Activated naive CD4-positive, alpha-beta T cell treated with anti-CD3 and anti-CD28 coated beads, Interleukin-2, amount 50 U/mL, for 24 hours (primary cell): ENCODE measurements at regions not wholly inside any gene's neighbourhood (a gene's known extent, or its start where the extent isn't known, plus 50 kb on each side); places are given as distances from the start of the nearest gene placed in this dataset.

Source experiments
- H3K27ac Mint-ChIP-seq: one replicate; pipeline ENCODE4 v1.8.0; 2021; ENCODE audit warnings: mild to moderate bottlenecking, mixed read lengths
- H3K27me3 Mint-ChIP-seq: one replicate; pipeline ENCODE4 v1.8.0; 2021; ENCODE audit warnings: mixed read lengths
- H3K36me3 Mint-ChIP-seq: one replicate; pipeline ENCODE4 v1.8.0; 2021; ENCODE audit warnings: mixed read lengths
- H3K4me1 Mint-ChIP-seq: one replicate; pipeline ENCODE4 v1.8.0; 2021; ENCODE audit warnings: mixed read lengths
- H3K4me3 Mint-ChIP-seq: one replicate; pipeline ENCODE4 v1.8.0; 2021; ENCODE audit warnings: mild to moderate bottlenecking, mixed read lengths
- H3K9me3 Mint-ChIP-seq: one replicate; pipeline ENCODE4 v1.8.0; 2021; ENCODE audit warnings: mixed read lengths

DNA sequence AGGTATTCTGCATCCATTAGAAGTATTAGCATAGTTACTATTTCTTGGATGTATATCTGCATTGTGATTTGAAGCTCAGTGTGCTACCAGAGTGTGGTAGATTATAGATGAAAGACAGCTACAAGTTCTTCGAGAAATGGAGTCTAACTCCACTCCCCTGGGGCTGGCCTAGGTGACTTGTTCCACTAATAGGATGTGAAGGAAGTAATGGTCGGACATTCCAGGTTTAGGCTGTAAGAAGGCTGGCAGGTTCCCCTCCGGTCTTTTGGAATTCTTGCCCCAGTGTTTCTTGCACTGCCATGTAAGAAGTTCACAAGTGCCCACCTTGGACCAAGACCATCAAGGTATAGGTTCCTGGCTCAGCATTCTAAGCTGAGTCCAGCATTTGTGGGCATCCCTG, 236.4 kb downstream of the FLRT2 start:
- Mint-ChIP-seq H3K9me3 (no peaks in the 10 kb centered on the region), H3K4me3 (no peak overlapping the region), H3K27ac (no peak overlapping the region), H3K27me3 (no peaks in the 10 kb centered on the region), H3K4me1 (no peaks in the 10 kb centered on the region), H3K36me3 (no peaks in the 10 kb centered on the region)

DNA sequence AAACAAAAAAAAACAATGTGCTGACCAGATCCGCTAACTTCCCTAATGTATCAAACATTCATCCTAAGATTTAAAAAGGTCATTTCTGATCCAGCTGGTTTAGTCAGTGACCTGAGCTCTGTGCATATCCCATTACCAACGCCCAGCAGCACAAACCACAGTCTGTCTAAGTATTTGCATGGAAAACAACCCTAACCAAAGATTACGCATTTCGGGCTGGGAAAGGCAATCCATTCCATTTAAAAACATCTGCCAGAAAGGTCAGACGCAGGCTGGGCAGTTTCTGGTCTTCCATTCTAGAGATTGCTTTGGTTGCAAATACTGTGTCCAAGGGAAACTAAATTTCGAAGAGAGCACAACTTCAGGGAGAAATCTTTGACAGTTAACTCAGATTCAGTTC, 234.9 kb downstream of the FLRT2 start:
- H3K4me1 Mint-ChIP-seq: no peaks in the 10 kb centered on the region
- H3K9me3 Mint-ChIP-seq: no peaks in the 10 kb centered on the region
- no peak overlapping the region for H3K4me3 Mint-ChIP-seq
- H3K36me3 Mint-ChIP-seq: no peaks in the 10 kb centered on the region
- no peak overlapping the region for H3K27ac Mint-ChIP-seq
- H3K27me3 Mint-ChIP-seq: no peaks in the 10 kb centered on the region

DNA sequence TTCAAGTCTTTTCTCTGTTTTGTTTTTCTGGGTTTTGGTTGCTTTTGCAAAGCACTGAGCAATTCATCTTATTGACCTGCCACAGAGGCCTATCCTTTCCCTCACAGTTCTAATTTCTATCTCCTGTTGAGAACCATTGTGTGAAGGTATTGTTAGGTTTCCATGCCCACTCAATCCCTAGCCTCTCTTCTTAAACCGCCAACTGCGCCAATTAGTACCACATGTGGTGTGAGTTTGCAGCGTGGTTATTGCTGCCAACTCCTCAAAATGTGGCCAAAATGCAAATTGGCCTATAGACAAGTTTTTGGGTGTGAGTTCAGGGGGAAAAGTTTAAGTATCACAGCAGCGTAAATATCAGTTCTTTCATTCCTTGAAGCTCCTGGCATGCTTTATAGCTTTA, 232.6 kb downstream of the FLRT2 start:
- no peaks in the 10 kb centered on the region for H3K36me3 Mint-ChIP-seq
- H3K4me1 Mint-ChIP-seq: no peaks in the 10 kb centered on the region
- no peak overlapping the region for H3K4me3 Mint-ChIP-seq
- no peaks in the 10 kb centered on the region for H3K27me3 Mint-ChIP-seq
- no peaks in the 10 kb centered on the region for H3K9me3 Mint-ChIP-seq
- H3K27ac Mint-ChIP-seq: no peak overlapping the region

DNA sequence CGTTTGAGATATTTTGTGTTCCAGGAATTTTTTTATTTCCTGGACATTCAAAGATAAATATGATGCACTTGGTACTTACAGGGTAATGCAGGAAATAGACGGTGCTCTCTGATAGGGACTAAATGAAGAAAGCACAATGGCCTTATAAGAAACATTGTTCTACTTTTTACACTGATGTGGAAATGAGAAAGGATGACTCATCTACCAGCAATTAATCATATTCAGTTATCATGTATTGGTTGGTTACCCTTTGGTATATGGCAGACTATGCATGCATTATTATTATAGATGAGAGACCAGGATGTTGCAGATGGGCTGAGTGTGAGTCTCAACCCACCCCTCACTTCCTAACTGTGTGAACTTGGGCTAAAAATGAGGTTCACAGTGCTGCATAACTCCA, 222.2 kb downstream of the FLRT2 start:
- Mint-ChIP-seq H3K4me1 (no peaks in the 10 kb centered on the region), H3K27me3 (no peaks in the 10 kb centered on the region), H3K9me3 (peaks cover 4% of the 10 kb centered on the region), H3K36me3 (no peaks in the 10 kb centered on the region), H3K4me3 (no peak overlapping the region), H3K27ac (no peak overlapping the region)

DNA sequence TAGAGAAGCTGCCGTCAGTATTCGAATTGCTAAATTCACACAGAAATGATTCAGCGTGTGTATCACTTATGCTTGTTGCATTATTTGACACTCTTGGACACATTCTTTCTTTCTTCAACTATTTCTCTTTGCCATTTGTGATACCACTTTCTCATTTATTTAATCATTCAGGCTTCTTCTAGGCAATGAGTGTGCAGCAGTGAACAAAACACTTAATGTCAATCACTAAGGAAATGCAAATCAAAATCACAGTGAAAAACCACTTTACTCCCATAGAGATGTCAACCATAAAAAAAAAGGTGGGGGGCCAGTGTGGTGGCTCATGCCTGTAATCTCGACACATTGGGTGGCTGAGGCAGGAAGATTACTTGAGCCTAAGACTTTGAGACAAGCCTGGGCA, 214.6 kb downstream of the FLRT2 start:
- H3K36me3 Mint-ChIP-seq: no peaks in the 10 kb centered on the region
- no peaks in the 10 kb centered on the region for H3K27me3 Mint-ChIP-seq
- H3K27ac Mint-ChIP-seq: no peak overlapping the region
- peaks cover 10% of the 10 kb centered on the region for H3K9me3 Mint-ChIP-seq
- no peak overlapping the region for H3K4me3 Mint-ChIP-seq
- no peaks in the 10 kb centered on the region for H3K4me1 Mint-ChIP-seq

DNA sequence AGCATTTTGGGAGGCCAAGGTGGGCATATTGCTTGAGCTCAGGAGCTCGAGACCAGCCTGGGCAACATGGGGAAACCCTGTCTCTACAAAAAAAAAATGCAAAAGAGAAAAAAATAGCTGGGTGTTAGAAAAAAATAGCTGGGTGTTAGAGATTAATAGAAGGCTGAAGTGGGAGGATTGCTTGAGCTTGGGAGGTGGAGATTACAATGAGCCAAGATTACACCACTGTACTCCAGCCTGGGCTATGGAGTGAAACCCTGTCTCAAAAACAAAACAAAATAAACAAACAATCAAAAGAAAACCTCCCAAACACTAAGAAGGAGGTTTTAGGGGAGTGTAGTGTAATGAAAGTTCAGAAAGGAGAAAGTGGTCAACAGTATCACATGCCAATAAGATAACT, 202.1 kb downstream of the FLRT2 start:
- Mint-ChIP-seq H3K4me1 (no peaks in the 10 kb centered on the region), H3K27ac (no peak overlapping the region), H3K27me3 (no peaks in the 10 kb centered on the region), H3K36me3 (no peaks in the 10 kb centered on the region), H3K9me3 (no peaks in the 10 kb centered on the region), H3K4me3 (no peak overlapping the region)

DNA sequence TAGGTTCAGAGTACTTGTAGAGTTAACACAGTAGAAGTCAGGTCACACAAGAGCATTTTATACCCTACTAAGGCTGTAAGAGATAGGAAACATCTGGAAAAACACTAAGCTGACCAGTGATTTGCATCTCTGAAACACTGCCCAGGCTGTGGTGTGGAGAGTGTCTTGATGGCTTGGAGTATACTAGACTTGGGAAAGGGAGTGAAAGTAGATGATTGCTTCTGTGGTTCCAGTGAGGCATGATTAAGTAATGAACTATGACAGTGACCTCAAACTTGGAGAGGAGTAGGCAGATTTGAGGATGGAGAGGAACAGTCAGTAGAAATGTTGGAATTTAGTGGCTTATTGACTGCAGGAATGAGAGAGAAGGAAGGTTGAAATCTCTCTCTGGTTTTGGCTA, 201.2 kb downstream of the FLRT2 start:
- Mint-ChIP-seq H3K36me3 (no peaks in the 10 kb centered on the region), H3K4me1 (no peaks in the 10 kb centered on the region), H3K27me3 (no peaks in the 10 kb centered on the region), H3K27ac (no peak overlapping the region), H3K4me3 (no peak overlapping the region), H3K9me3 (no peaks in the 10 kb centered on the region)

DNA sequence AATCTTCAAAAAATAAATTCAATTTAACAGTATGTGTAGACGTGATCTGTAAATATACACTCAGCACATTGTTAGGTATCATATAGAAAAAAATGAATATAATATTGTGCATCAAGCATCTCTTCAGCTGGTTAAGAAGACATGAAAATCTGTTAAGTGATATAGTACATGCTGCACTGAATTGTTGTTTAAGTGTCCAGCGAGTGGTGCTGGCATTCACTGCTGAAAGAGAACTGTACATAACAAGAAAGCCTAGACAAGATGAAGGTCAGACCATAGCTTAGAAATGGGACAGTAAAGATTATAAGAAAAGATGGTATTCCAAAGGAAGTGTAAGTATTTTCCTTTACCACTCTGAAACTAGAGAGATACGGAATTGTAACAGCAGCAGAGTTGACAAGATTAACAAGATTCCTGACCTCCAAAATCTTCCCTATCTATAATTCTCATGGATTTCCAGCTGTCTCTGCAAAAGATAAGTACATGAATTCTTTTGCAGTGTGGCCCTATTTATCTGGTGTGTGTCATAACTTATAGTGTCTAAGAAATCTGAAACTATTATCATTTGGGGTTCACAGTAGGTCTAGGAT, 198.6 kb downstream of the FLRT2 start:
- Mint-ChIP-seq H3K4me3 (no peak overlapping the region), H3K27me3 (no peaks in the 10 kb centered on the region), H3K36me3 (no peaks in the 10 kb centered on the region), H3K4me1 (no peaks in the 10 kb centered on the region), H3K27ac (no peak overlapping the region), H3K9me3 (no peaks in the 10 kb centered on the region)

DNA sequence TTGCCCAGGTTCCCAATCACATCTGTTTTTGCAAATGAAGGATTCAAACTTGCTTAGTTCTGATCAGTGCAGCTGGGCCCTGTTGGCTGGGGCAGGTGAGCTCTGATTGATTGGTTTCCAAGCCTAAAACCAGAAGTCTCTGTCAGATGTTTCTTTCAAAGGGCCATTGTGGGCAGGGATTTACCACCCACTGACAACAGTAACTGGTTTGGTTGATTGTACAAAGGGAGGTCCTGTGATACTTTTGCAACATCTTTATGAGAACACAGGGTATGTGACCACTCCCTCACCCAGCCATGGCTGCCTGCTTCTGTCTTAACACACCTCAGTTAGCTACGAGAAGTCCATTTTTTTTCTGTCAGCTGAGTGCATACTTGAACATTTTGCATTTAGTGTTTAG, 184.1 kb downstream of the FLRT2 start:
- no peaks in the 10 kb centered on the region for H3K27me3 Mint-ChIP-seq
- H3K27ac Mint-ChIP-seq: no peak overlapping the region
- H3K9me3 Mint-ChIP-seq: no peaks in the 10 kb centered on the region
- H3K36me3 Mint-ChIP-seq: peaks cover 2% of the 10 kb centered on the region
- H3K4me3 Mint-ChIP-seq: no peak overlapping the region
- no peaks in the 10 kb centered on the region for H3K4me1 Mint-ChIP-seq

DNA sequence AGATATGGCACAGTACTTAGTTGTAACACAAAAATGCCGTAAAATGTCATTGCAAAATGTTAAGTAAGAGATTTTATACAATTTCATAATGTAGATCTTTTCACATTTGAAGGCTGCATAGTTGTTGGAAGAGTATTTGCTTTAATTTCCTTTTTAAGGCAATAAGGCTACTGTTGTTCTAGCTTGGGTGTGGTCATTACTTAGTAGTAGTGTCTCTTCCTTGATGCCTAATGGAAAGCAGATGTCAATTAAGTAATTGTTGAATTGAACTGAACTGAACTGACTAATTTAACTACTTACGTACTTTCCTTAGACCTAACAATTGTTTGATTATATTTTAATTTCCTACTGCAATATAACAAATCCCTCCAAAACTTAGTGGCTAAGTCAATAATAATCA, 181.7 kb downstream of the FLRT2 start:
- no peaks in the 10 kb centered on the region for H3K4me1 Mint-ChIP-seq
- H3K27ac Mint-ChIP-seq: no peak overlapping the region
- H3K4me3 Mint-ChIP-seq: no peak overlapping the region
- H3K36me3 Mint-ChIP-seq: peaks cover 2% of the 10 kb centered on the region
- no peaks in the 10 kb centered on the region for H3K9me3 Mint-ChIP-seq
- H3K27me3 Mint-ChIP-seq: no peaks in the 10 kb centered on the region
